ENCODE measurements at regions not wholly inside any gene's neighbourhood (a gene's known extent, or its start where the extent isn't known, plus 50 kb on each side); places are given as distances from the start of the nearest gene placed in this dataset.

DNA sequence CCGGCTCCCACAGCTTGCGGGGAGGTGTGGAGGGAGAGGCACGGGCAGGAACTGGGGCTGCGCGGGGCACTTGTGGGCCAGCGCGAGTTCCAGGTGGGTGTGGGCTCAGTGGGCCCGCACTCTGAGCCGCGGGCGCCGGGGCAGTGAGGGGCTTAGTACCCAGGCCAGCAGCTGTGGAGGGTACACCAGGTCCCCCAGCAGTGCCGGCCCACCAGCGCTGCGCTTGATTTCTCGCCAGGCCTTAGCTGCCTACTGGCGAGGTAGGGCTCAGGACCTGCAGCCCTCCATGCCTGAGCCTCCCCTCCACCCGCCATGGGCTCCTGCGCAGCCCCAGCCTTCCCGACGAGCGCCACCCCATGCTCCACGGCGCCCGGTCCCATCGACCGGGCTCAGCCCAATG lies 337.9 kb upstream of the ACVR2A start:
- TF ChIP-seq, protein P1, sequence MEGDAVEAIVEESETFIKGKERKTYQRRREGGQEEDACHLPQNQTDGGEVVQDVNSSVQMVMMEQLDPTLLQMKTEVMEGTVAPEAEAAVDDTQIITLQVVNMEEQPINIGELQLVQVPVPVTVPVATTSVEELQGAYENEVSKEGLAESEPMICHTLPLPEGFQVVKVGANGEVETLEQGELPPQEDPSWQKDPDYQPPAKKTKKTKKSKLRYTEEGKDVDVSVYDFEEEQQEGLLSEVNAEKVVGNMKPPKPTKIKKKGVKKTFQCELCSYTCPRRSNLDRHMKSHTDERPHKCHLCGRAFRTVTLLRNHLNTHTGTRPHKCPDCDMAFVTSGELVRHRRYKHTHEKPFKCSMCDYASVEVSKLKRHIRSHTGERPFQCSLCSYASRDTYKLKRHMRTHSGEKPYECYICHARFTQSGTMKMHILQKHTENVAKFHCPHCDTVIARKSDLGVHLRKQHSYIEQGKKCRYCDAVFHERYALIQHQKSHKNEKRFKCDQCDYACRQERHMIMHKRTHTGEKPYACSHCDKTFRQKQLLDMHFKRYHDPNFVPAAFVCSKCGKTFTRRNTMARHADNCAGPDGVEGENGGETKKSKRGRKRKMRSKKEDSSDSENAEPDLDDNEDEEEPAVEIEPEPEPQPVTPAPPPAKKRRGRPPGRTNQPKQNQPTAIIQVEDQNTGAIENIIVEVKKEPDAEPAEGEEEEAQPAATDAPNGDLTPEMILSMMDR (IDR thresholded peaks at IDR 0.05), result no peak
- no peaks in the 10 kb centered on the region for H3K4me1 ChIP-seq (ENCODE audit: control insufficient read depth in 1 of 2, insufficient read depth in 1 of 2, low read depth in 1 of 2, low read length in 1 of 2)
- no peak overlapping the region for H3K4me3 ChIP-seq (ENCODE audit: low read depth in 1 of 2, low read length in 1 of 2)
- H3K9me3 ChIP-seq, result no peaks in the 10 kb centered on the region
- H3K36me3 ChIP-seq, result no peaks in the 10 kb centered on the region
- H3K27ac ChIP-seq, result no peak overlapping the region
- H3K27me3 ChIP-seq, result no peaks in the 10 kb centered on the region

DNA sequence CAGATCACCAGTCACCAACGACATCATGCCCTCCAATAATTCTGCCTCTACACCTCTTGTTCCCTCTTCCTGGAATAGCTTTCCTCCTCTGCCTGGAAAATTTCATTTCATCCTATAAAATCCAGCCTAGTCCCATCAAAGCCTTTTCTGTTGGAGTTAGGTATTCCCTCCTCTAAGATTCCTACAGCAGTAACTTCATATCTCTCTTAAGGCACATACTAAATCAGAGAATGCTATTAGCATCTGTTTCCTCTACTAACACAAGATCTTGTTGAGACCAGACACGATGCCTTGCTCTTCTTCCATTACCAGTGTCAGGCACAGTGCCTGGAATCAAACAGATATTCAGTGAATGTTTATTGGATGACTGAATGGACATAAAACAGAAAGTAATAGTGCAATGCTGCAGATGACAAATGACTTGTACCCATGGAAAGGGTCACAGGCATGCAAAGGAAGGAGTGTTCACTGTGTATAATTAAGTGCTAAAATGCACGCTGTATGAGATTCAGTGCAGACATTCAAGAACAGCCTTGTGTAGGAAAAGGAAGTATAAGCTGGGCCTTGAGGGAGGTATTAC lies 342.0 kb upstream of the ACVR2A start:
- Histone ChIP-seq H3K9me3 (no peaks in the 10 kb centered on the region), H3K4me1 (ENCODE audit: control insufficient read depth in 1 of 2, insufficient read depth in 1 of 2, low read depth in 1 of 2, low read length in 1 of 2) (no peaks in the 10 kb centered on the region), H3K4me3 (ENCODE audit: low read depth in 1 of 2, low read length in 1 of 2) (no peak overlapping the region), H3K27me3 (no peaks in the 10 kb centered on the region), H3K27ac (no peak overlapping the region), H3K36me3 (no peaks in the 10 kb centered on the region)
- TF ChIP-seq, protein P1 (IDR thresholded peaks at IDR 0.05), result no peak

- H3K27ac ChIP-seq, result no peak overlapping the region
- no peaks in the 10 kb centered on the region for H3K27me3 ChIP-seq
- H3K9me3 ChIP-seq, result no peaks in the 10 kb centered on the region
- no peak overlapping the region for H3K4me3 ChIP-seq (ENCODE audit: low read depth in 1 of 2, low read length in 1 of 2)
- no peaks in the 10 kb centered on the region for H3K36me3 ChIP-seq
- TF ChIP-seq, protein P1 (IDR thresholded peaks at IDR 0.05), result no peak
- no peaks in the 10 kb centered on the region for H3K4me1 ChIP-seq (ENCODE audit: control insufficient read depth in 1 of 2, insufficient read depth in 1 of 2, low read depth in 1 of 2, low read length in 1 of 2)
These were observed 342.9 kb upstream of the ACVR2A start for GRCh38 chr2:147501968-147502367.

DNA sequence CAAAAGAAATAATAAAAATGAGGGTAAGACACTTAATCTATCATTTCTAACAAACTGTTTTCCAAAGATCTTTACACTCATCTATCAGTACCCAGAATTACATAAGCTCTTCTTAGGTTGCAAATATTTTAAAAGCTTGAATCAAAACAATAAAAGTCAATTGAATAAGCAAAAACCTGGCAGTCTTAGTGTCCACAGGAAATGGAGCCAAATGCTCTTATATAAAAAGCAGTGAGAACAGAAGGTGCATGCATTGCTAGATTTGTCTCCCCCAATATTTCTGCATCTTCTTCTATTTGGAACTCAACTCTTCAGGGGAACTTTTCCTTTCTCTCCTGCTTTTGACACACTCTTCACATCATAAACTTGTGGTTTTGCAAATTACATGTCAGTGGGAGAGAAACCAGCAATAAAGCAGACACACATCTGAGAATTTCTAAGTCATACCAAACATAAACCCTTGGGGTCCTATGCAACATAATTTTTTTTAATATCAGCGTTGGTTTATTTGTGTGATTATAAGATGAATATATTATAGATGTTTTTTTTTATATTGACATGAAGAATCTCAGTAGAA lies 343.9 kb upstream of the ACVR2A start:
- Histone ChIP-seq H3K4me1 (ENCODE audit: control insufficient read depth in 1 of 2, insufficient read depth in 1 of 2, low read depth in 1 of 2, low read length in 1 of 2) (no peaks in the 10 kb centered on the region), H3K36me3 (no peaks in the 10 kb centered on the region), H3K4me3 (ENCODE audit: low read depth in 1 of 2, low read length in 1 of 2) (no peak overlapping the region), H3K27me3 (no peaks in the 10 kb centered on the region), H3K27ac (no peak overlapping the region), H3K9me3 (no peaks in the 10 kb centered on the region)
- TF ChIP-seq, protein P1 (IDR thresholded peaks at IDR 0.05), result no peak

GRCh38 chr2:147500229-147500628 lies 344.6 kb upstream of the ACVR2A start:
- no peaks in the 10 kb centered on the region for H3K36me3 ChIP-seq
- H3K4me3 ChIP-seq (ENCODE audit: low read depth in 1 of 2, low read length in 1 of 2), result no peak overlapping the region
- no peaks in the 10 kb centered on the region for H3K27me3 ChIP-seq
- TF ChIP-seq, protein P1 (IDR thresholded peaks at IDR 0.05), result no peak
- no peaks in the 10 kb centered on the region for H3K4me1 ChIP-seq (ENCODE audit: control insufficient read depth in 1 of 2, insufficient read depth in 1 of 2, low read depth in 1 of 2, low read length in 1 of 2)
- no peak overlapping the region for H3K27ac ChIP-seq
- no peaks in the 10 kb centered on the region for H3K9me3 ChIP-seq

Data from neutrophil (primary cell).